ENCODE measurements at regions not wholly inside any gene's neighbourhood (a gene's known extent, or its start where the extent isn't known, plus 50 kb on each side); places are given as distances from the start of the nearest gene placed in this dataset.
A peak's percentile ranks its signal among the peaks of the same experiment; 100 is the strongest.
"Not testable (repeated sequence)": the region's sequence is repeated elsewhere in the genome, so short reads cannot be mapped to it uniquely, and the experiment has no call there.

DNA sequence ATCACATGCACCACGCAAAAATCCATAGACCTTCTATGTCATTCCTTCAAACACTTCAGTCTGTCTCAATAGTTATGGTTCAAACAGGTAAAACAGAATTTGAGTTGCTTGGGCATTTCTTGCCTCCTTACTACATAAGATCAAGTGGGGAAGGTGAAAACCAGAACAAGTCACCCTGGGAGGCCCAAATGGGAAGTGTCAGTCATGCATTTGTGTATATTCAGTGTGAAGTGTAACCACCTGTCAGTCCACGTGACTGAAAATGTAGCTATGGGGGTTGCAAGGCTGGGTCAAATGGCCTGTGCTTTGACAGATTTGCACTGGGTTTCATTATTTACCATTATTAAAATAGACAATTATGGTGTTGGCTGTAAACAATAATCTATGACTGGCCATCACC lies 176.6 kb upstream of the VIPR2 start:
- FAIRE-seq: no peak
- no peak for DNase-seq (ENCODE audit: low read depth)
- TF ChIP-seq, protein P1, sequence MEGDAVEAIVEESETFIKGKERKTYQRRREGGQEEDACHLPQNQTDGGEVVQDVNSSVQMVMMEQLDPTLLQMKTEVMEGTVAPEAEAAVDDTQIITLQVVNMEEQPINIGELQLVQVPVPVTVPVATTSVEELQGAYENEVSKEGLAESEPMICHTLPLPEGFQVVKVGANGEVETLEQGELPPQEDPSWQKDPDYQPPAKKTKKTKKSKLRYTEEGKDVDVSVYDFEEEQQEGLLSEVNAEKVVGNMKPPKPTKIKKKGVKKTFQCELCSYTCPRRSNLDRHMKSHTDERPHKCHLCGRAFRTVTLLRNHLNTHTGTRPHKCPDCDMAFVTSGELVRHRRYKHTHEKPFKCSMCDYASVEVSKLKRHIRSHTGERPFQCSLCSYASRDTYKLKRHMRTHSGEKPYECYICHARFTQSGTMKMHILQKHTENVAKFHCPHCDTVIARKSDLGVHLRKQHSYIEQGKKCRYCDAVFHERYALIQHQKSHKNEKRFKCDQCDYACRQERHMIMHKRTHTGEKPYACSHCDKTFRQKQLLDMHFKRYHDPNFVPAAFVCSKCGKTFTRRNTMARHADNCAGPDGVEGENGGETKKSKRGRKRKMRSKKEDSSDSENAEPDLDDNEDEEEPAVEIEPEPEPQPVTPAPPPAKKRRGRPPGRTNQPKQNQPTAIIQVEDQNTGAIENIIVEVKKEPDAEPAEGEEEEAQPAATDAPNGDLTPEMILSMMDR (IDR thresholded peaks at IDR 0.05; ENCODE audit: insufficient read depth, low read length, severe bottlenecking): no peak
- Histone ChIP-seq H3K4me3 (ENCODE audit: low read depth, low read length) (no peak overlapping the region), H3K27me3 (ENCODE audit: control insufficient read depth, insufficient read depth, low read length) (no peaks in the 10 kb centered on the region), H3K36me3 (ENCODE audit: control insufficient read depth, insufficient read depth, low read length) (no peaks in the 10 kb centered on the region)

DNA sequence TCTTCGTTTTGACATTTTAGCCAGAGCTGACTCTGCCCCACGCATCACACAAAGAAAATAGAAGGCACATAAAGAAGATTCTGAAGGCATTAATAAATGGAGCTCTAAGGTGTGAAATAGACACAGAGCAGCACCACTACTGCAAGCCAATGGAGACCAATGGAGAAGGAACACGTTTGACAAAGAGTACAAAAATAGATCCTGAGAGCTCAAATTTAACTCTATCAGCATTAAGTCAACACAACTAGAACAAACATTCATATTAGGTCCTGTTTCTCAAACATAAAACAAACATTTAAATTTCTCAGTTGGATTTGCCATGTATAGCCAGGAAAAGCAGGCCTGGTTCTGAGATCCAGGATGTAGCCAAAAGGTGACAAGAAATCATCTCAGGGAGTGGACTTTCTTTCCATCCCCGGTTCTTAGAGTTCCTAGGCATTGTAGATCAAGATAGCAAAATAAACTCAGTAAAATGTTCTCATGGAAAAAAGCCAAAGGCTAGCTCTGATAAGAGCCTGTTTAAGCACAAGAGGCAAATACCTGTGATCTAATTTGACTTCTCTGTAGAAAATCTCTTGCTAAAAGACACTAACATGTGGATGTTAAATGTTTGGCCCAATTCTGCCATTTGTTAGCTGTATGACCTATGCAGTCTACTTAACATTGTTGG lies 174.2 kb upstream of the VIPR2 start:
- no peaks in the 10 kb centered on the region for H3K36me3 ChIP-seq (ENCODE audit: control insufficient read depth, insufficient read depth, low read length)
- no peaks in the 10 kb centered on the region for H3K27me3 ChIP-seq (ENCODE audit: control insufficient read depth, insufficient read depth, low read length)
- H3K4me3 ChIP-seq (ENCODE audit: low read depth, low read length): no peak overlapping the region
- DNase-seq (ENCODE audit: low read depth) (no peak), FAIRE-seq (no peak)
- TF ChIP-seq, protein P1 (IDR thresholded peaks at IDR 0.05; ENCODE audit: insufficient read depth, low read length, severe bottlenecking): no peak

DNA sequence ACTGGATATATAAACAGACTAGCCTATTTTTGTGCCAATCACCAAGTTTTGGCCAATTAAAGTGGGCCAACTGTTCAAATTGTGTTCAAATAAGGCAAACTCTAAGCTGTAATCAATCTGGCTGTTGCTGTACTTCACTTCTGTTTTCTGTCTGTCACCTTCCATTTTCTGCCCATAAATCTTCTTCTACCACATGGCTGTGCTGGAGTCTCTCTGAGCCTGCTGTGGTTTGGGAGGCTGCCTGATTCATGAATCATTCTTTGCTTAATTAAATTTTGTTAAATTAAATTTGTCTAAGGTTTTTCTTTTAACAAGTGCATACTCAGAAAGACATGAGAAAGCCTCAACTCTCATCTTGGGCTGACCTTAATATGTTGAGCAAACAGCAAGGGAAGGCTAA lies 172.6 kb upstream of the VIPR2 start:
- H3K36me3 ChIP-seq (ENCODE audit: control insufficient read depth, insufficient read depth, low read length): no peaks in the 10 kb centered on the region
- TF ChIP-seq, protein P1 (IDR thresholded peaks at IDR 0.05; ENCODE audit: insufficient read depth, low read length, severe bottlenecking): no peak
- FAIRE-seq (no peak), DNase-seq (ENCODE audit: low read depth) (no peak)
- H3K4me3 ChIP-seq (ENCODE audit: low read depth, low read length): no peak overlapping the region
- H3K27me3 ChIP-seq (ENCODE audit: control insufficient read depth, insufficient read depth, low read length): no peaks in the 10 kb centered on the region

DNA sequence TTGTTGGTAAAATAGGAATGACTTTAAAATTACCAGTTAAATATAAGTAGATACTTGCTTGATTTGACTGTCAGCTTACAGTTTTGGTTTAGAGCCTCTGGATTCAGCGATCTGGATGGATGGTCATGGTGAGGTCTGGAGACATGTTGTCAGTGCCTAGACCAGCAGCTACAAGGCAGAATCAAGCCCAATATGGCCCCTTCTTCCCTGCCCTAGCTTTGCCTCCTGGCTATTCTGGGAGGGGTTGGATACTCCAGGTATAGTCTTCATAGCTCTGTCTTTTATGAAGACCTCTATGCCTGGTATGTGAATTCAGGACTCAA lies 166.5 kb upstream of the VIPR2 start:
- H3K4me3 ChIP-seq (ENCODE audit: low read depth, low read length): no peak overlapping the region
- no peaks in the 10 kb centered on the region for H3K36me3 ChIP-seq (ENCODE audit: control insufficient read depth, insufficient read depth, low read length)
- TF ChIP-seq, protein P1 (IDR thresholded peaks at IDR 0.05; ENCODE audit: insufficient read depth, low read length, severe bottlenecking): no peak
- FAIRE-seq (no peak), DNase-seq (ENCODE audit: low read depth) (no peak)
- no peaks in the 10 kb centered on the region for H3K27me3 ChIP-seq (ENCODE audit: control insufficient read depth, insufficient read depth, low read length)

DNA sequence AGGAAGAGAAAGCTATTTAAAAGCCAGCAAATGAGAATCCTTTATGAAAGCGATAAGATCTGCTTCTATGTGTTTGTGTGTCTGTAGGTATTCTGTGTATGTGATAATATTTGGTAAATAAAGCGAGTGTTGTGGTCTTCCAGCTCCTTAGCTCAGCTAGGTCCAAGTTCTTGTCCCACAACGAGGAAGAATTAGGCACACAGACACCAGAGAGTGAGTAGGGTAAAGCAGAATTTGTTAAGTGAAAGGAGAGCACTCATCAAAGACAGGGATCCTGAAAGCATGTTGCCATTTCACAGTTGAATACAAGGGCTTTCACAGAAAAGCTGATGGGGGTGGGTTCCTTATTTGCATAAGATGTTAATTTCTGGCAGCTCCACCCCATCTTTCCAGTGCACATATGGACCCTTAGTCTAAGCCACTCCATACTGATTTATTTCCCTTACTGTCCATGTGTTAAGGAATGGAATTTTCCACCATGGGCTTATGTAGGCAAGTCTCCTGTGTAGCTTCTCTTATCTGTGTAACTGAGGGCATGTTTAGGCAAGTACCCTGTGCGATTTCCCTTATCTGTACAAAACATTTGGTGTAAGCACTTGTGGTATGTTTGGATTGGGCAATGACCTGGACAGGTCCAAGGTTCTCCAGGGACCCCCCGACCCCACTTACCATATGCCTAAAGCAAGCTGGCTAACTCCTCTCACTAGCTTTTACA lies 165.9 kb upstream of the VIPR2 start:
- H3K4me3 ChIP-seq (ENCODE audit: low read depth, low read length): no peak overlapping the region
- H3K27me3 ChIP-seq (ENCODE audit: control insufficient read depth, insufficient read depth, low read length): no peaks in the 10 kb centered on the region
- FAIRE-seq (no peak), DNase-seq (ENCODE audit: low read depth) (peak; percentile 63)
- TF ChIP-seq, protein P1 (IDR thresholded peaks at IDR 0.05; ENCODE audit: insufficient read depth, low read length, severe bottlenecking): no peak
- no peaks in the 10 kb centered on the region for H3K36me3 ChIP-seq (ENCODE audit: control insufficient read depth, insufficient read depth, low read length)

GRCh38 chr7:159309214-159309613 lies 164.5 kb upstream of the VIPR2 start:
- not testable (repeated sequence) for FAIRE-seq; H3K4me3 ChIP-seq (ENCODE audit: low read depth, low read length); H3K27me3 ChIP-seq (ENCODE audit: control insufficient read depth, insufficient read depth, low read length); H3K36me3 ChIP-seq (ENCODE audit: control insufficient read depth, insufficient read depth, low read length); DNase-seq (ENCODE audit: low read depth)
